Upper lobe of left lung (tissue), 6 donors: ENCODE measurements at regions not wholly inside any gene's neighbourhood (a gene's known extent, or its start where the extent isn't known, plus 50 kb on each side); places are given as distances from the start of the nearest gene placed in this dataset.

Experiments
- ATAC-seq, 2 donors: fragments of 200-7000 bp; cut with Tn5 transposase; one replicate each; pipeline ENCODE4 v1.9.1; 2022; ENCODE audit warnings: mild to moderate bottlenecking in 2 of 2, moderate library complexity in 2 of 2; ENCODE audit not compliant: low FRiP score in 2 of 2
- DNase-seq, 2 donors: peaks; one replicate each; pipeline ENCODE4 v3.0.0-alpha.2; 2019 to 2020
- H3K27ac ChIP-seq, 4 donors: fragments of 200-600 bp; sonication (generic); one replicate each; pipeline ENCODE4 v1.5.1; 2016 to 2019
- H3K27me3 ChIP-seq, 4 donors: fragments of 200-600 bp; sonication (generic); one replicate each; pipeline ENCODE4 v1.5.1; 2017 to 2019
- H3K36me3 ChIP-seq, 4 donors: fragments of 200-600 bp; sonication (generic); one replicate each; pipeline ENCODE4 v1.5.1; 2016 to 2019
- H3K4me1 ChIP-seq, 4 donors: fragments of 200-600 bp; sonication (generic); one replicate each; pipeline ENCODE4 v1.5.1; 2018 to 2019
- H3K4me3 ChIP-seq, 4 donors: fragments of 200-600 bp; sonication (generic); one replicate each; pipeline ENCODE4 v1.5.1; 2017 to 2019; ENCODE audit warnings: mild to moderate bottlenecking in 2 of 4, moderate library complexity in 1 of 4
- H3K9me3 ChIP-seq, 4 donors: fragments of 200-600 bp; sonication (generic); one replicate each; pipeline ENCODE4 v1.5.1; 2018 to 2019
- EP300 ChIP-seq, 4 donors: sonication (generic); formaldehyde crosslinking; IDR thresholded peaks; one replicate each; pipeline ENCODE4 v1.5.1; 2017; ENCODE audit warnings: antibody characterized with exemption in 4 of 4, control low read depth in 2 of 4
- POLR2A ChIP-seq, 4 donors: fragments of 450-650 bp; IDR thresholded peaks; one replicate each; pipeline ENCODE4 v1.5.1; 2016 to 2017; ENCODE audit warnings: antibody characterized with exemption in 4 of 4, mild to moderate bottlenecking in 2 of 4
- POLR2AphosphoS5 ChIP-seq, 2 donors: sonication (generic); formaldehyde crosslinking; IDR thresholded peaks; one replicate each; pipeline ENCODE4 v1.5.1; 2017; ENCODE audit warnings: antibody characterized with exemption in 2 of 2
- WGBS, 2 donors: methylation state at CpG; one replicate each; pipeline ENCODE4 v1.1.5; 2017 to 2018; 5-methylcytosine and 5-hydroxymethylcytosine counted together
- TF ChIP-seq, protein P1 (sequence below), 6 experiments: fragments of 450-650 bp in 4 of 6; fragments of 200-600 bp in 2 of 6; sonication (generic) in 2 of 6; IDR thresholded peaks; one replicate each; pipeline ENCODE4 v1.5.1; 2016 to 2019; ENCODE audit warnings: antibody characterized with exemption in 6 of 6
- donor health status: DM: no; HTN: no; CAD: no; lungs with moderate emphysema.
- donor health status: DM: no; HTN: yes; CAD: no; lungs with severe emphysema.

GRCh38 chr20:60501048-60501447 lies 542.8 kb downstream of the CDH26 start:
- DNase-seq (no peak), ATAC-seq (no peak)
- Histone ChIP-seq H3K9me3 (no peaks in the 10 kb centered on the region), H3K27ac (no peak overlapping the region), H3K4me3 (no peak overlapping the region), H3K27me3 (no peaks in the 10 kb centered on the region), H3K4me1 (no peaks in the 10 kb centered on the region), H3K36me3 (no peaks in the 10 kb centered on the region)
- WGBS, 2 donors = 91 to 93% methylated on average over 2 of the region's 2 CpGs
- TF ChIP-seq POLR2AphosphoS5 (IDR thresholded peaks at IDR 0.05) (no peak), EP300 (IDR thresholded peaks at IDR 0.05) (no peak), POLR2A (IDR thresholded peaks at IDR 0.05) (no peak)
- TF ChIP-seq, protein P1, sequence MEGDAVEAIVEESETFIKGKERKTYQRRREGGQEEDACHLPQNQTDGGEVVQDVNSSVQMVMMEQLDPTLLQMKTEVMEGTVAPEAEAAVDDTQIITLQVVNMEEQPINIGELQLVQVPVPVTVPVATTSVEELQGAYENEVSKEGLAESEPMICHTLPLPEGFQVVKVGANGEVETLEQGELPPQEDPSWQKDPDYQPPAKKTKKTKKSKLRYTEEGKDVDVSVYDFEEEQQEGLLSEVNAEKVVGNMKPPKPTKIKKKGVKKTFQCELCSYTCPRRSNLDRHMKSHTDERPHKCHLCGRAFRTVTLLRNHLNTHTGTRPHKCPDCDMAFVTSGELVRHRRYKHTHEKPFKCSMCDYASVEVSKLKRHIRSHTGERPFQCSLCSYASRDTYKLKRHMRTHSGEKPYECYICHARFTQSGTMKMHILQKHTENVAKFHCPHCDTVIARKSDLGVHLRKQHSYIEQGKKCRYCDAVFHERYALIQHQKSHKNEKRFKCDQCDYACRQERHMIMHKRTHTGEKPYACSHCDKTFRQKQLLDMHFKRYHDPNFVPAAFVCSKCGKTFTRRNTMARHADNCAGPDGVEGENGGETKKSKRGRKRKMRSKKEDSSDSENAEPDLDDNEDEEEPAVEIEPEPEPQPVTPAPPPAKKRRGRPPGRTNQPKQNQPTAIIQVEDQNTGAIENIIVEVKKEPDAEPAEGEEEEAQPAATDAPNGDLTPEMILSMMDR (IDR thresholded peaks at IDR 0.05) = no peak

- DNase-seq (no peak), ATAC-seq (no peak)
- Histone ChIP-seq H3K36me3 (no peaks in the 10 kb centered on the region), H3K27ac (no peak overlapping the region), H3K27me3 (no peaks in the 10 kb centered on the region), H3K4me1 (no peaks in the 10 kb centered on the region), H3K9me3 (no peaks in the 10 kb centered on the region), H3K4me3 (no peak overlapping the region)
- WGBS, 2 donors = 82 to 84% methylated on average over 5 of the region's 5 CpGs
- TF ChIP-seq POLR2AphosphoS5 (IDR thresholded peaks at IDR 0.05) = no peak
- TF ChIP-seq EP300 (IDR thresholded peaks at IDR 0.05) = no peak
- no peak for TF ChIP-seq POLR2A (IDR thresholded peaks at IDR 0.05)
- TF ChIP-seq, protein P1 (IDR thresholded peaks at IDR 0.05) = no peak
Observed at GRCh38 chr20:60502881-60503280, 544.7 kb downstream of the CDH26 start.

DNA sequence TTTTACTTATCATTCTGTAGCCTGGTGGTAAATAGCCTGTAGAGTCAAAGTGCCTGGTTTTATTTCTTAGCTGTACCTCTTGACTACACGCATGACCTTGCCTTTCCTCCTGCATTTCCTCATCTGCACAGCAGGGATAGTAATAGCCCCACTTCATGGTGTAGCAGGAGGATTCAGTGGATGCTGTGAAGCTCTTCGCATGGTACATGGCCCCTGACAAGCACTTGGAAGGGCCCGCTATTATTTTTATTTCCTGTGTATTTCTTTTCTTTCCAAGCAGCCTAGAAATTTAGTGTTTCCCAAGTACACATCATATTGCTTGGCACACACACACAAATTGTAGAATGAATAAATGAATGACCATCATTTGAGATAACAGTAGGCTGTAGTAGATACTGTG lies 547.2 kb downstream of the CDH26 start:
- DNase-seq = no peak
- Histone ChIP-seq H3K9me3 (no peaks in the 10 kb centered on the region), H3K36me3 (no peaks in the 10 kb centered on the region), H3K27me3 (no peaks in the 10 kb centered on the region), H3K27ac (no peak overlapping the region), H3K4me1 (no peaks in the 10 kb centered on the region), H3K4me3 (no peak overlapping the region)
- 66 to 70% methylated on average over 3 of the region's 3 CpGs for WGBS, 2 donors
- no peak for ATAC-seq
- no peak for TF ChIP-seq EP300 (IDR thresholded peaks at IDR 0.05)
- TF ChIP-seq POLR2AphosphoS5 (IDR thresholded peaks at IDR 0.05) = no peak
- TF ChIP-seq, protein P1 (IDR thresholded peaks at IDR 0.05) = no peak
- no peak for TF ChIP-seq POLR2A (IDR thresholded peaks at IDR 0.05)

DNA sequence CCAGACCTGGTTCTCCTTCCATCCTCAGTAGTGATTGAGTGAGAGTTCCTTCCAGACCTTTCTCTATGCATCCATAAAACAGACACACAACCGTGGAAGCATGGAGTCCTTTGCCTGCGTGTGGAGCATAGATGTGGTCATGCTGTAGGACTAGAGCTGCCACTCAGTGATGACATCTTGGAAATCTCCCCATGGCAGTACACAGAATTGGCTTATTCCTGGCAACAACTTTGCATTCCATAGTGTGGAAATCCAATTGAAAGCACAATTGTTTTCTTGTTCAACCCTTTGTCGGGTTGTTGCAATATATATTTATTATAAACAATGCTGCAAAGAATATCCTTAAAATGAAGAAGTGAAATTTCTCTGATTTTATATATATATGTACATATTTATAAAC lies 547.8 kb downstream of the CDH26 start:
- H3K4me1 ChIP-seq = no peaks in the 10 kb centered on the region
- no peak for TF ChIP-seq POLR2A (IDR thresholded peaks at IDR 0.05)
- TF ChIP-seq, protein P1 (IDR thresholded peaks at IDR 0.05) = no peak
- no peak for TF ChIP-seq EP300 (IDR thresholded peaks at IDR 0.05)
- TF ChIP-seq POLR2AphosphoS5 (IDR thresholded peaks at IDR 0.05) = no peak
- ATAC-seq = no peak
- H3K27me3 ChIP-seq = no peaks in the 10 kb centered on the region
- 84 to 87% methylated on average over 3 of the region's 3 CpGs for WGBS, 2 donors
- H3K9me3 ChIP-seq = no peaks in the 10 kb centered on the region
- no peak for DNase-seq
- H3K27ac ChIP-seq = no peak overlapping the region
- no peak overlapping the region for H3K4me3 ChIP-seq
- H3K36me3 ChIP-seq = no peaks in the 10 kb centered on the region

DNA sequence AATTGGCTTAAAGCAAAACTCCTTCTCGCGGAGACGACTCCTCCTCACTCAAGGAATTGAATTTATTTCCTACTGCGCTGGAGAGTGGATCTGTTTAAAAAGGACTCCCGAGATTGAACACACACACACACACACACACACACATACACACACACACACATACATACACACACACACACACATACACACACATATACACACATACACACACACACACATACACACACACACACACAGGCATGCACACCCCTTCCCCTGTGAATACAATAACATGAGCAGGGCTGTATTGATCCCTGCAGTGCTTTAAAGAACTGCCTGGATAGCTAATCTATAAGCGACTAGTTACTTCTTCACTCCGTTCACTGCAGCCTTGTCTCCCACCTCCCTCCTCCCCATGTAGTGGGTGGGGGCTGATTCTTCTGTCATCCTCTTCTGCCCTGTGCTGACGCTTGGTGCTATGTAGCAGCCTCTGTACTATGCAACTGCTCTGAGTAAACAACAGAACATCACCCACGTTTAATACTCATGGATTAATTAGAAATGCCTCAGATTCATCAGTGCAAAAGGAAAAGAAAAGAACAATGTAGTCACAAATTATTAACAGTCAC lies 549.0 kb downstream of the CDH26 start:
- Histone ChIP-seq H3K4me3 (no peak overlapping the region), H3K4me1 (no peaks in the 10 kb centered on the region), H3K36me3 (no peaks in the 10 kb centered on the region), H3K9me3 (no peaks in the 10 kb centered on the region), H3K27ac (no peak overlapping the region), H3K27me3 (no peaks in the 10 kb centered on the region)
- 67 to 68% methylated on average over 9 of the region's 9 CpGs for WGBS, 2 donors
- no peak for ATAC-seq
- no peak for TF ChIP-seq POLR2A (IDR thresholded peaks at IDR 0.05)
- no peak for TF ChIP-seq EP300 (IDR thresholded peaks at IDR 0.05)
- no peak for TF ChIP-seq POLR2AphosphoS5 (IDR thresholded peaks at IDR 0.05)
- TF ChIP-seq, protein P1 (IDR thresholded peaks at IDR 0.05) = no peak
- no peak for DNase-seq
